GM21529 (cell line): ENCODE measurements at regions not wholly inside any gene's neighbourhood (a gene's known extent, or its start where the extent isn't known, plus 50 kb on each side); places are given as distances from the start of the nearest gene placed in this dataset.
A peak's percentile ranks its signal among the peaks of the same experiment; 100 is the strongest.
"Not testable (repeated sequence)": the region's sequence is repeated elsewhere in the genome, so short reads cannot be mapped to it uniquely, and the experiment has no call there.

Experiments
- ATAC-seq: cut with Tn5 transposase; IDR thresholded peaks from one replicate; pipeline ENCODE4 v1.9.1; 2021; ENCODE audit not compliant: unreplicated experiment

- no peak for ATAC-seq
These were observed 89.1 kb downstream of the ACTL7B start for GRCh38 chr9:108766626-108767161.

GRCh38 chr9:108765265-108765664, 90.5 kb downstream of the ACTL7B start:
- ATAC-seq, result no peak

GRCh38 chr9:108762348-108763055, 93.3 kb downstream of the ACTL7B start:
- no peak for ATAC-seq

GRCh38 chr9:108761655-108762347, 94.0 kb downstream of the ACTL7B start:
- ATAC-seq, result peak; percentile 58

- no peak for ATAC-seq
These were observed 94.9 kb downstream of the ACTL7B start for GRCh38 chr9:108760841-108761240.

GRCh38 chr9:108759835-108760234, 96.0 kb downstream of the ACTL7B start:
- no peak for ATAC-seq

GRCh38 chr9:108759399-108759798, 96.4 kb downstream of the ACTL7B start:
- ATAC-seq, result no peak

GRCh38 chr9:108756746-108757490, 98.9 kb downstream of the ACTL7B start:
- ATAC-seq, result no peak

- ATAC-seq, result peak; percentile 71
These were observed 99.8 kb downstream of the ACTL7B start for GRCh38 chr9:108755979-108756378.

- ATAC-seq, result no peak
These were observed 104.4 kb downstream of the ACTL7B start for GRCh38 chr9:108751369-108751768.

GRCh38 chr9:108750661-108751215, 105.0 kb downstream of the ACTL7B start:
- ATAC-seq, result no peak

- ATAC-seq, result no peak
These were observed 107.0 kb downstream of the ACTL7B start for GRCh38 chr9:108748776-108749175.

- ATAC-seq, result no peak
These were observed 108.9 kb downstream of the ACTL7B start for GRCh38 chr9:108746864-108747263.

GRCh38 chr9:108746001-108746400, 109.8 kb downstream of the ACTL7B start:
- no peak for ATAC-seq

GRCh38 chr9:108744641-108745040, 111.1 kb downstream of the ACTL7B start:
- ATAC-seq, result no peak

- no peak for ATAC-seq
These were observed 111.8 kb downstream of the ACTL7B start for GRCh38 chr9:108743901-108744371.

- ATAC-seq, result no peak
These were observed 112.4 kb downstream of the ACTL7B start for GRCh38 chr9:108743416-108743815.

GRCh38 chr9:108742191-108742590, 113.6 kb downstream of the ACTL7B start:
- ATAC-seq, result no peak

GRCh38 chr9:108731292-108731691, 124.5 kb downstream of the ACTL7B start:
- not testable (repeated sequence) for ATAC-seq

GRCh38 chr9:108727580-108728111, 128.1 kb downstream of the ACTL7B start:
- no peak for ATAC-seq

- ATAC-seq, result no peak
These were observed 131.1 kb downstream of the ACTL7B start for GRCh38 chr9:108724652-108725051.
